HUDEP-2 (cell line): ENCODE measurements at regions not wholly inside any gene's neighbourhood (a gene's known extent, or its start where the extent isn't known, plus 50 kb on each side); places are given as distances from the start of the nearest gene placed in this dataset.
A peak's percentile ranks its signal among the peaks of the same experiment; 100 is the strongest.

Source experiments
- DNase-seq, 76 experiments: peaks; one replicate each; lab custom pipeline; 2025; ENCODE audit not compliant: unreplicated experiment in 76 of 76; lab: John Stamatoyannopoulos, UW

- DNase-seq, result no peak
Observed at GRCh38 chr11:11141065-11141464, 212.0 kb downstream of the CSNK2A3 start.

- DNase-seq, result no peak
Observed at GRCh38 chr11:11140510-11140909, 212.5 kb downstream of the CSNK2A3 start.

GRCh38 chr11:11137339-11137738 is 215.7 kb downstream of the CSNK2A3 start:
- no peak for DNase-seq

- no peak for DNase-seq
Observed at GRCh38 chr11:11135820-11136476, 217.1 kb downstream of the CSNK2A3 start.

GRCh38 chr11:11129118-11129517 is 223.9 kb downstream of the CSNK2A3 start:
- no peak for DNase-seq

- DNase-seq, result no peak
Observed at GRCh38 chr11:11125618-11126017, 227.4 kb downstream of the CSNK2A3 start.

- DNase-seq, result no peak
Observed at GRCh38 chr11:11122749-11123148, 230.3 kb downstream of the CSNK2A3 start.

- peak in 5 of 76 experiments; percentile 3 to 30 (median 8) for DNase-seq
Observed at GRCh38 chr11:11119917-11120316, 233.1 kb downstream of the CSNK2A3 start.

- DNase-seq, result peak in 2 of 76 experiments; percentile 19 to 24
Observed at GRCh38 chr11:11117730-11118129, 235.3 kb downstream of the CSNK2A3 start.

GRCh38 chr11:11115475-11115874 is 237.6 kb downstream of the CSNK2A3 start:
- no peak for DNase-seq

GRCh38 chr11:11113626-11114025 is 239.4 kb downstream of the CSNK2A3 start:
- no peak for DNase-seq

- DNase-seq, result no peak
Observed at GRCh38 chr11:11108026-11108425, 245.0 kb downstream of the CSNK2A3 start.

GRCh38 chr11:11107076-11107723 is 245.8 kb downstream of the CSNK2A3 start:
- DNase-seq, result peak in 16 of 76 experiments; percentile 2 to 48 (median 16)

- DNase-seq, result no peak
Observed at GRCh38 chr11:11105361-11105760, 247.5 kb upstream of the ZBED5 start.

GRCh38 chr11:11095831-11096723 is 238.2 kb upstream of the ZBED5 start:
- no peak for DNase-seq

GRCh38 chr11:11090495-11090894 is 232.6 kb upstream of the ZBED5 start:
- no peak for DNase-seq

- no peak for DNase-seq
Observed at GRCh38 chr11:11089805-11090204, 232.0 kb upstream of the ZBED5 start.

GRCh38 chr11:11086979-11087378 is 229.1 kb upstream of the ZBED5 start:
- DNase-seq, result no peak

GRCh38 chr11:11085580-11085979 is 227.7 kb upstream of the ZBED5 start:
- DNase-seq, result no peak

GRCh38 chr11:11084337-11084736 is 226.5 kb upstream of the ZBED5 start:
- DNase-seq, result no peak

- no peak for DNase-seq
Observed at GRCh38 chr11:11083441-11083840, 225.6 kb upstream of the ZBED5 start.
